ELR (cell line): ENCODE measurements at regions not wholly inside any gene's neighbourhood (a gene's known extent, or its start where the extent isn't known, plus 50 kb on each side); places are given as distances from the start of the nearest gene placed in this dataset.
"Not testable (repeated sequence)": the region's sequence is repeated elsewhere in the genome, so short reads cannot be mapped to it uniquely, and the experiment has no call there.

ENCODE experiments used
- DNase-seq: peaks from one replicate; pipeline ENCODE4 v3.0.0-alpha.2; 2015; ENCODE audit warnings: low read depth

- DNase-seq: not testable (repeated sequence)
Measured at GRCh38 chr7:69052-69451, 123.3 kb upstream of the FAM20C start.

GRCh38 chr7:69499-70123 lies 122.8 kb upstream of the FAM20C start:
- DNase-seq: not testable (repeated sequence)

DNA sequence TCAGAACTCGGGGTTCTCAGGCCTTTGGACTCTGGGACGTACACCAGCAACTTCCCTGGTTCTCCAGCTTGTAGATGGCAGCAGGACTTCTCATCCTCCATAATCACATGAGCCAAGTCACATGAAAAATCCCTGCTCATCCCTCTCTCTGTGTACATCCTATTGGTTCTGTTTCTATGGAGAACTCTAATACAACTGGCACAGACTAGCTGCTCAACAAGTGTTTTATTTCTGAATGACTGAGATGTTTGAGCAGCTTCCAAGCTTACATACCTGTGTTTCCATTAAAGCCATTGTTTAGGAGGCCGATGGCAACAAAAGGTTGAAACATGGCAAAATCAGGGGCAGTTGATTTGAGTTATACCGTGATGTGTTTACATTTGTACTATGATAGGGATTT lies 122.2 kb upstream of the FAM20C start:
- not testable (repeated sequence) for DNase-seq

GRCh38 chr7:70989-71388 lies 121.4 kb upstream of the FAM20C start:
- DNase-seq: not testable (repeated sequence)

DNA sequence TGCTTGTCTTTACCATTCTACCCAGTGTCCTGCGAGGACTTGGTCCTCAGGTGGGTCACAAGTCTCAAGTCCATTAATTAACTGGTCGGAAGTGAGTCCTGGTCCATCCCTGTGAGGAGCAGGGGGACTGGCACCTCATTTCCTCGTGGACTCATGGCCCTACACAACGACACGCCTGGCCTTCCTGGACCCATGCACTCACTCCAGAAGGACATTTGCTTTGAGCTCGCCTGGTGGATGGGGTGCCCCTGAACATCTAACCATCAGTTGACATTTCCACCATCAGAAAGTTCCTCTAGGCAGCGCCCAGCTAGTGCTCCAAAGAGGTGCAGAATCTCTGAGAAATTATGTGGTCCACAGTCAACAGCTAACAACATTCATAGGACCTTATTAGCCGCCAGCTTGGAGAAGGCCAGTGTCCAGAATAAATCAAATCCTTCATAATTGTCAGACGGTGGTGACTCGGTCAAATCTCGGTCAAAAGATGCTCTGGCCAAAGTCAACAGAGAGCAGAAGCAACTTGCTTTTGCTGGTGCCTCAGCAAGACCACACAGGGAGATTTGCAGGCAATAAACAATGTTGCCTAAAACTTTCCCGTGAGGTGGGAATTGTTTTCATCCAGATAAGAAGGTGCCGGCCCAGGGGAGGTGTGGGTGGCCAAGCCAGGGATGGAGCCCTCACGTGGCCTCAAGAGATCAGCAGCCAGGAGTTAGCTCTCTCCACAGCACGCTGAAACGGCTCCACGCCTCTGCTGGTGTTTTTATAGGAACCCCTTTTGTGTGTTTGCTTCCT lies 119.9 kb upstream of the FAM20C start:
- DNase-seq: not testable (repeated sequence)

GRCh38 chr7:73058-73331 lies 119.4 kb upstream of the FAM20C start:
- not testable (repeated sequence) for DNase-seq

DNA sequence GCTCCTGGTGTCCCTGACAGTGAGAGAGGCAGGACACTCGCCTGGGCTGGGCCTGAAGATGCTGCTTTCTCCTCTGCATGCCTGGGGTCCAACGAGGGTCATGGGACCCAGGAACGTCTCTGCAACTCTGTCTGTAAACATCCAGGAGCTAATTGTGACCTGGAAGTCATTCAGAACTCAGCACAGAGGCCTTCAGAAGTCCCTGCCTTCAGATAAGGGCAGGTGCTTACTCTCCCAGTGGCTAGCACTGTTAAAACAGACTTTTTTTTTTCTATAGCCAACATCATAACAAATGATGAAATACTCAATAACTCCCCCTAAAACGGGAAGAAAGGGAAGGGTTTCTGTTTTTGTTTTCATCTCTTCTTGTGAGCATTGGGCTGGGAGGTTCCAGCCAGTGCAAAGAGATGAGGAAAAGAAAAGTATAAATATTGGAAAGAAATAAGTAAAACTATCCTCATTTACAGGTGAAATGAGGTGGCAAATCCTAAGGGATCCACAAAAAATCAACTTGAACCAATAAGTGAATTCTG lies 118.3 kb upstream of the FAM20C start:
- not testable (repeated sequence) for DNase-seq

DNA sequence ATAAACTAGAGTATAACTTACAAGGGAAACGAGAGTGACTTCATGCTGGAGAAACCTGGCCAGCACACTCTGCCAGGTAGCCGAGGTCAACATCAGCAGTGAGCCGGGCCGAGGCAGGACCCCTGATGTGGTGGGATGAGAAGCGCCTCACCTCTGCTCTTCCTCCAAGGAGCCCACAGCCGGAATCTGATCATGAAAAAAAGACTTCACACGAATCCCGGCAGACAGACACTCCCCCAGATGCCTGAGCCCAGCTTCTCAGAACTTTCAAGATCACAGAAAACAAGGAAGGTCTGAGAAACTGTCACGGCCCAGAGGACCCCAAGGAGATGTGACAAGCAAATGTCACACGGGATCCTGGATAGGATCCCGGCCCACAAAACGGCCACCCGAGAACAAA lies 116.9 kb upstream of the FAM20C start:
- not testable (repeated sequence) for DNase-seq

GRCh38 chr7:76202-76601 lies 116.2 kb upstream of the FAM20C start:
- not testable (repeated sequence) for DNase-seq

- DNase-seq: not testable (repeated sequence)
Measured at GRCh38 chr7:76829-77395, 115.5 kb upstream of the FAM20C start.

GRCh38 chr7:78862-79261 lies 113.5 kb upstream of the FAM20C start:
- not testable (repeated sequence) for DNase-seq

DNA sequence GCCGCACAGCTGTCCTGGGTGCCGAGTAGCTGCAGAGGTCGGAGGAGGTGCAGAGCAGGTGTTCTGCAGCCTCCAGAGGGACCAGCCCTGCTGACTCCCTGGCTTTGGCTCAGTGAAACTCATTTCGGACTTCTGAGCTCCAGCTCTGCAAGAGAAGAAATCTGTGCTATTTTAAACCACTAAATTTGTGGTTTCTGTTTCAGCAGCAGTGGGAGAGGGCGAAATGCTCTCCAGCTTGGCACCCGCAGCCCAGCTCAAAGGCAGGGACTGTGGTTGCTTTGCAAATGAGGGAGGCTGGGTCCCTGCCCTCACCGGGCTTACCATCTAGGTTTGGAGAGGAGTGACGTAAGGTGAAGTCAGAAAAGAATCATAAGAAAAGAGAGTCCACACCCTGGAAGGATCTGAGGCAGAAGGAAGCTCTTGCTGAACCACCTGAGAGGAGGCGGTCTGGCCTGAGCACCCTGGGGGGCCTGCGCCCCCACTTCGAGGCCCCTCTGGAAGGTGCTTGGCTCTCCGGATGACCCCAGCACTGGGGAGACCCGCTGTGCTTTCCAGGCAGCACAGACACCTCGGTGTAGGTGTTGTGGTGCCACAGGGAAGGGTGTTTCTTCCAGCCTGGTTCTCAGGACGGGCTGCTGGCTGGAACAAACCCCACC lies 112.8 kb upstream of the FAM20C start:
- DNase-seq: not testable (repeated sequence)

GRCh38 chr7:80259-81067 lies 111.9 kb upstream of the FAM20C start:
- no peak for DNase-seq

DNA sequence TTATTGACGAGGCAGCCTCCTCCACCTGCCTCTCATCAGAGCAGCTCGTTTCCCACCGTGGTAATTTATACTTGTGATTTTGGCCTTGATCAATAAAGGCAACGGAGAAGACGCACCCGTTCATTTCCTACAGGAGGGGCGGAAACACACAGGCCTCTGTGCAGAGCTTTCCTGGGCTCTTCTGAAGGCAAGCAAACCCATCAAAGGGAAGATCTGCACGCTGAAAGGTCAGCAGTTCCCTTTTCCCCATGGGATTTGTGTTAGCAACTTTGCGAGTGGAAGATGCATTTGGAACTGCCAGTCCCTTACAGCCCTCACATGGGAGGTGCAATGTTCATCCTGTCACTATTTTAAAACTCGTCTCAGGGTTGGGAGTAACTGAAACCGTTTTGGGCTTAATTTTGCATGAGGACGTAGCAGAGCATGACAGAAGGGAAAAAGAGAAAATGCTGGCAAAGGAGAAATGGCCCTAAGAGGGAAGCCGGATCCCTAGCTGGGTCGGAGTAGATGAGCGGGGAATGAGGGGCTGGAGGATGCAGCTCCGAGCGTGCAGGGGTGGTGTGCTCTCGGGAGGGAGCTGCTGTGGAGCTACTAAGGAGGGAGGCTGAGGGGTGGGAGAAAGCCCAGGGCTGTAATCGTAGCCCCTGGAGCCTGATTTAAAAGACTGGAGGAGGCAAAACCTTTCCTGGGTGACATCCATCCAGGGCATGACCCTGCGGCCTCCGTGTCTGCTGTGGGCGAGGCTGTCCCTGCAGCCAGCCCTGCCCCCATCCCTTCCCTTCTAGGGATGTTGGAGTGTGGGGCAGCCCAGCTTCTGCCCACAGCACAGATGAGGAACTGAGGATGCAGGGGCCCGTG lies 111.1 kb upstream of the FAM20C start:
- no peak for DNase-seq

GRCh38 chr7:81926-82756 lies 110.2 kb upstream of the FAM20C start:
- DNase-seq: no peak

DNA sequence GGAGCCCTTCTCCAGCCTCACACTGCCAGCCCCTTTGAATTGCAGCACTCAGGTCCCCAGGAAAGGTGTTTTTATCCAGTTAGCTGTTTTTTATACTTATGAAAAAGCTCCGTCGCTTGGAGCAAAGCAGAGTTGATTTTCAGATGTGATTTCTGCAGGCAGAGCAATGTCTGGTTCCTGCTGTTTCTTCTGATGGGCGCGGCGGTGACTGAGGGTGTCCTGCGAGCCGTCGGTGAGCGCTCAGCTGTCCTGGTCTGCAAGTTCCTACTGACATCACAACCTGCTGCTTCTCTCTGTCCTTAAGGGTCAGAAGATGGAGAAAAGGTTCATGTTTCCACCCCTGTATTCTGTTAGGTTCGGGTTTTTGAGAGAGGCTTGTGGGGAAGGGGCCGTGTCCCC lies 109.6 kb upstream of the FAM20C start:
- no peak for DNase-seq

DNA sequence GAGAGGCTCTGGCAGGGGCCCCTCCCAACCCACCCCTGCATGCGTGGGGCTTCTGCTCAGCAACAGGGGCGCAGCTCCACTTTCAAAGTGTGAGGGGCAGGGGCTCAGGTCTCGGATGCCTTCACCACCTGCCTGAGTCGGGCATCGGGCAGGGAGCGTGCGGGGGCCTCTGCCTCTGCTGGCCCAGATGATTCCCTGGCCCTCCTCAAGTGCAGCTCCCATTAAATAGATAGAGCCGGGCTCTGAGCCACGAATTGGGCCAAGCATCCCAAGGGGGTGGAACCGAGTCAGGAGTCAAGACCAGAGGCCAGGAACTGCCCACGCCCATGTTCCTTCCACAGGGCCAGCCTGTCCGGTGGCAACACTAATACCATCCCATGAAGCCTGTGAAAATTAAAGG lies 108.9 kb upstream of the FAM20C start:
- no peak for DNase-seq

DNA sequence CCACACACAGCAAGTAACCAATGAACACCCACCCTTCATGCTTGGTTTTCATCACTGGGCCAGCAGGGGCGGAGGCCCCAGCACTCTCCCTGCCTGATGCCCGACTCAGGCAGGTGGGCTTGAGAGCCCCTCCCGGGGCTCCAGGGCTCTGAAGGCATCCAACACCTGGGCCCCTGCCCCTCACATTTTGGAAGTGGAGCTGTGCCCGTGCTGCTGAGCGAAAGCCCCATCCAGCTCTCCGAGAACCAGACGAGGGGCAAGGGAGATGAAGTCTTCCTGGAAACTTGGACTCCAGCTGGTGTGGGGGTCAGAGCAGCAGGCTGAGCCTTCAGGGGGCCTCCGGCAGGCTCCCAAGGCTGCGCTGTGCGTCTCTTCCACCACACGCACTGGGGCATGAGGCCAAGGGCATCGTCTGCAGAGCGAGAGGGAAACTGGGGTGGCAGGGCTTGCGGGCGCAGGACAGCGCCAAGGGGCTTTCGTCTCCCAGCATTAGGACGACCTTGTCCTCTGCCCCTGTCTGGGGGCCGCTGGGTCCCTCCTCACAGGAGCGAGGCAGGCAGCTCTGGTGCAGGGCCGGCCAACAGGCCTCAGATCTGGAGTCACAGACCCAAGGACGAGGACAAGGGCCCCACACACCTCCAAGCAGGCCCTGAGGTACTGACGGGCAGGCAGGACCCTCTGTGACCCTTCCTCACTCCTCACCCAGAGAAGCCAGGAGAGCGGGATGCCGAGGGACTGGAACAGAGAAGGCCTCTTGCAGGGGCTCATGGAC lies 108.3 kb upstream of the FAM20C start:
- no peak for DNase-seq

DNA sequence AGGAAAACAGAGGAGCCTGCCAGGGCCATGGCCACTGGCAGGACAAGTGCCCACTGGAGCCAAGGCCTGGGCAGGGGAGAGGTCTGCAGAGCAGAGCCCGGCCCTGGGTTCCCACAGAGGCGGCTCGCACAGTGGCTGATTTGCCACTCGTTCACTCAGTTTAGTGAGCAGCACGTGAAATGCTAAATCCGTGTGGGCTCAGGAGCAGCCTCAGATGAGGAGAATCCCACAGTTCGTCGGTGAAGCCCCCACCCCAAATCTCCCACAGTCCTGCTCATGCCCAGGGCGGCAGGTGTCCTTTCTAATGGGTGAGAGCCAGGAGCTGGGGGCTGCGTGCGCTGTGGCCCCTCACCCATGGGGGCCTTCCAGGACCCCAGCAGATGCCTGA lies 107.7 kb upstream of the FAM20C start:
- no peak for DNase-seq
